ENCODE measurements at regions not wholly inside any gene's neighbourhood (a gene's known extent, or its start where the extent isn't known, plus 50 kb on each side); places are given as distances from the start of the nearest gene placed in this dataset.
"Not testable (repeated sequence)": the region's sequence is repeated elsewhere in the genome, so short reads cannot be mapped to it uniquely, and the experiment has no call there.

DNA sequence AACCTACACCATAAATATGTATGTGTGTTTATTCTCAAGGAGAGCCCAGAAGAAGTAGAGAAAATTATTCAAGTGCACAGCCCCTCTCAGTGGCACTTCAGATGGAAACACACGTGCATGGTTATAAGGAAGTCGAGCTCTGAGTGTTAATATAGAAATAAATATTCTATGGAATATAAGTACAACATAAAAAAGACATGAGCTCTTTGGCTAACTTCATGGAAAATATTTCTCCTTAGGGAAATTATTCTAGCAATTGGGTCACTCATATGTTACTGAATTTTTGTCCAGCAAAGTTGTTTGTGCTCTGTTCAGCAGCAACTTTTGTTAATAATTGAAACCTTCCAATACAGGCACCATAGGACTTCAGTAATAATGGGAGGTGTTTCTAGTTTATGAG, 939.0 kb downstream of the LRFN5 start:
- no peak for DNase-seq

DNA sequence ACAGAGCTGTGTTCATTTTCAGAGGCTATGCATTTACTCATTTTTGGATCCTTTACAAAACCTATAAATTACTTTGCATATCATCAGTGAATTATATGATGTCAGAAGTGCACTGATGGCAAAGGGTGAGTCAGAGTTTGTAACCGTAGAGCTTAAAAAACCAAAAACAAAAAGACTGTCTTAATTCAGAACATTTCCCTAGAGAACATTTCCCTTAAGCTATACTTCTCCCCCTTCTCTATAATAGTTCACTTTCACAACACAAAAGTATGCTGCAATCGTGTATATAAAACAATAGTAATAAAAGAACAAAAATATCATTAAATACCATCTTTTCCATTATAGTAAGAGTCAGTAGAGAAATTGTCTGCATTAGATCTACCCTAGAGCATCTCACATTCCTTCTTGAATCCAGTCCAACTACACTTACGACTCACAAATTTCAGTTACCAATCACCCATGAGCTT, 934.9 kb downstream of the LRFN5 start:
- no peak for DNase-seq

DNA sequence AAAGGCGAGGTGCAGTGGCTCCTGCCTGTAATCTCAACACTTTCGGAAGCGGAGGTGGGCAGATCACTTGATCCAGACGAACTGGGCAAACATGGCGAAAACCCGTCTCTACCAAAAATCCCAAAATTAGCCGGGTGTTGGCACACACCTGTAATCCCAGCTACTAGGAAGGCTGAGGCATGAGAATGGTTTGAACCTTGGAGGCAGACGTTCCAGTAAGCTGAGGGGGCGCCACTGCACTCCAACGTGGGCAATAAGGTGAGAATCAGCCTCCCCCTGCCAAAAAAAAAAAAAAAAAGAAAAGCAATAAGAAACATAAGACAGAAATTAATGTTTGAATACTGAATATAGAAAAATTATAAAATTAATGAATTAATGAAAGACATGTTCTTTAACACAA, 928.7 kb downstream of the LRFN5 start:
- DNase-seq = no peak

DNA sequence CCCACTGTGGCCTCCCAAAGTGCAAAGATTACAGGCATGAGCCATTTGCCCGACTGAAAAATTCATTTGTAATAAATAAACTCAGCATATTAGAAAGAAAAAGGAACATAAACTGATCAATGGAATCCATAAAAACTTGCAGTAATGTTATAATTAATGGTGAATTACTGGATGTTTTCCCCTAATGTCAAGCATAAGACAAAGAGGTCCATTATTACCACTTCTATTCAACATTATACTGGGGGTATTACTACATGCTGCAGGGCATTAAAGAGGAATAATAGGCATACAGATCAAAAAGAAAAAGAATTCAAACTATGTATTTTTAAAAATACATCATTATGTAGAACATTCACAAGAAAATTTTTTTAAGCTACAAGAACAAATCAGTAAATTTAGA, 926.8 kb downstream of the LRFN5 start:
- no peak for DNase-seq

- DNase-seq = no peak
Measured at GRCh38 chr14:42532194-42532593, 925.5 kb downstream of the LRFN5 start.

DNA sequence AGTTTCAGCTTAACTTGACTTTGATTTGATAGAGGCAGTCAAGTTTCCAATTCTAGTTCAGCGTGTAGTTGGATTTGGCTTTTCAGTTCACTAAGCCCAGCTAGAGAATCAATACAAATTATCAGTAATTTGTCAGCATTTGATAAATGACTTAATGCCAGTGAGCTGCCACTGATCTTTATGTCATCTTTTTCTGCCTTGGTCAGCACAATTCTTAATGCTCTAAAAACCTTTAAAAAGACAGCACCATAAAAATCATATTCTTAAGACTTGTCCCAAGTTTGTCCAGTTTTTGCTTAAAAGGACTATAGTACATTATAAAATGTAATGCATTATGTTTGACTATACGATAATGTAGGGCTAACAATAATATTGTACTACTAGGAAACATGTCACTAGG, 920.5 kb downstream of the LRFN5 start:
- DNase-seq = no peak

DNA sequence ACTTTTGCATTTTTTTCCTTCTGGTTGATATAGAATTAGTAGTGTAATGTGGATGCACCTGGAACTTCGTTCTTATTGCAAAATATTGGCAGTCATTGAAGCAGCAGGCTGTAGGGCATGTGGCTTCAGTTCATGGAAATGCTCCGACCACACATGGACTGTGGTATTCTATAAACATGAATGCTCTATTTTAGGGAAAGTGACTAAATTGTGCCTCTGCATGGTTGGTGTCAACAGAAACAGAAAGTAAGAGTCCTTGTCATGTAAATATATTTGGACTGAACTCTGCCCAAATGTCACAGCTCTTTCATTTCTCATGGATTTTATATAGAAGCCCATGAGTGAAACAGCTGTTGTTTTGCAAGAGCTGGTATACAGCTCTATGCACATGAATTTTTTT, 917.0 kb downstream of the LRFN5 start:
- DNase-seq = peak; percentile 94

DNA sequence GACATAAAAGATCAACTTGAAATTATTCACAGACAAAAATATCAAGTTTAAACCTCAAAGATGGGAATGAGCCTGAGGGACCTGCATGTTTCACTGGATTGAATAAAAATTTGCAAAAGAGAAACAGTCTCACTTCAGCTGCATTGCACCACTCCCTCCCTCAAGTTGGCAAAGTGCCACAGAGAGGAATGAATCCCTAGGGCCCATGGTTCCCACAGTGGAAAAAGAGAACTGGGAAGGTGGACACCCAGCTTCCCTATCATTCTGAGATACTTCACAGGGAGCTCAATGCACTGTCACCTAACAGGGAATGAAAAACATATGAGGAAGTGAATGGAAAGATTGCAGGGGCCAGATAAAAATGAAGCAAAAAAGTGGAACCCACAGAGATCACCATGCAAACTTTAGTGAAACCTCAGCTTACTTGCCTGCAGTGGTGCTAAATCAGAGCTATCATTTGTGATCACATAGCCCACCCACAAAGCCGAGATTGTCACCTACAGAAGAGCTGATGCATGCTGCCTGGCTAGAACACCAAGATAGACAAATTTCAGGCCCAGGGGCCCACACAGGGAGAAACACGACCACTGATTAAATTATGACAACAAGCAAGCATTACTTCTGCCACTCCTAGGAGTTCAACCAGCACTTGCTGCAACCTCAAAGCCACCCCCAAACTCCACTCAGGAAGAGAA, 911.3 kb downstream of the LRFN5 start:
- DNase-seq = no peak

DNA sequence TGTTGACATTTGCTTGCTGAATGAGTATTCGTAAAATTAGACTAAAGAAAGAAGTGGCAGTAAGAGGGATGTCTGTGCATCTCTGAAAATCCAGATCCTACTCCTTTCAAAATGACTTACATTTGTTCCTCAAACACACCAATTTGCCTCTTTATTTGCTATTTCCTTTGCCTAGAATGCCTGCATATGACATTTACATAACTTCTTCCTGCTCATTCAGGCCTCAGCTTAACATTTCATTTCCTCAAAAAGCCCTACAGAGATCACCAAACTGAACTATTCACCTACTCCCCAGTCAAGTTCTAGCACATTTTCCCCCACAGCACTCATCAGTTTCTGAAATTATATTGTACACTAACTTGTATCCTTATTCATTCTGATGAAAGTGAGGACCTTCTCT, 907.2 kb downstream of the LRFN5 start:
- DNase-seq = no peak

- no peak for DNase-seq
Measured at GRCh38 chr14:42510071-42510470, 903.4 kb downstream of the LRFN5 start.

GRCh38 chr14:42508209-42508946, 901.7 kb downstream of the LRFN5 start:
- no peak for DNase-seq

DNA sequence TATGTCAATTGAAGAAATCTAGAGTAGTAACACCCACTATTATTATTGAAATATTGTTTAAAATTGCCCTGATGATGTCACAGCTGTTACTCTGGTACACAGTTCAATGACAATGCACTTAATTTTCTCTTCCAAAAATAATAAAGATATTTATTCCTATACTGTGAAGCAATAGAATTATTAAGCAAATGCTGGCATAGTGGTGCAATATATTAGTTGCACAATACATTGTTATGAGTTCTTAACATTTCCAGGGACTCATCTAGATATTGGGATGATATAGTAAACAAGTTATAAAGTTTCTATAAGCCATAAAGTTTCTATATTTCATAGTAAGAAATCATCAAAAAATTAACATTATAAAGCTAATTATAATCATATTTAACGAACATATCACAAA, 897.8 kb downstream of the LRFN5 start:
- DNase-seq = no peak

DNA sequence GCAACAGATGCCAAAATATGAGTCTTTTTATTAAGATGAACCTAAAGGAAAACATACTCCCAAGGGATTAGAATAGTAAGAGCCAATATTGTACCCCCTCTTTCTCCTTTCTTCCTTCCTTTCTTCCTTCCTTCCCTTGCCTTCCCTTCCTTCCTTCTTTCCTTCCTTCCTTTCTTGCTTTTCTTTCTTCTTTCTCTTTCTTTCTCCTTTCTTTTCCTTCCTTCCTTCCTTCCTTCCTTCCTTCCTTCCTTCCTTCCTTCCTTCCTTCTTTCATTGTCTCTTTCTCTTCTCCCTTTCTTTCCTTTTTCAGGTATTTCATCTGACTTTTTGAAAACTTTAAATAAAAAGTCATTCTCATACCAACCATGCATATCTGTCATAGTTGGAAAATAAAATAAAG, 892.5 kb downstream of the LRFN5 start:
- no peak for DNase-seq

- DNase-seq = no peak
Measured at GRCh38 chr14:42490536-42490935, 883.9 kb downstream of the LRFN5 start.

GRCh38 chr14:42488965-42489364, 882.3 kb downstream of the LRFN5 start:
- DNase-seq = no peak

DNA sequence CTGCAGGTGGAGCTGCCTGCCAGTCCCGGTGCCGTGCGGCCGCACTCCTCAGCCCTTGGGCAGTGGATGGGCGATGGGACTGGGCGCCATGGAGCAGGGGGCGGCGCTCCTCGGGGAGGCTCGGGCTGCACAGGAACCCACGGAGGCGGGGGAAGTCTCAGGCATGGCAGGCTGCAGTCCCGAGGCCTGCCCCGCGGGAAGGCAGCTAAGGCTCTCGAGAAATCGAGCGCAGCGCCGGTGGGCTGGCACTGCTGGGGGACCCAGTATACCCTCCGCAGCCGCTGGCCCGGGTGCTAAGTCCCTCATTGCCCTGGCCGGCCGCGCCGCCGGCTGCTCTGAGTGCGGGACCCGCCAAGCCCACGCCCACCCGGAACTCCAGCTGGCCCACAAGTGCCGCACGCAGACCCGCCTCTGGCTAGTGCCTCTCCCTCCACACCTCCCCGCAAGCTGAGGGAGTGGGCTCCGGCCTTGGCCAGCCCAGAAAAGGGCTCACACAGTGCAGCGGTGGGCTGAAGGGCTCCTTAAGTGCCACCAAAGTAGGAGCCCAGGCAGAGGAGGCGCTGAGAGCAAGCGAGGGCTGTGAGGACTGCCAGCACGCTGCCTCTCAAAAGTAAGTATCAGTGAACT, 875.8 kb downstream of the LRFN5 start:
- DNase-seq = not testable (repeated sequence)

- DNase-seq = not testable (repeated sequence)
Measured at GRCh38 chr14:42481714-42482113, 875.0 kb downstream of the LRFN5 start.

GRCh38 chr14:42480255-42480654, 873.6 kb downstream of the LRFN5 start:
- no peak for DNase-seq

GRCh38 chr14:42475289-42475688, 868.6 kb downstream of the LRFN5 start:
- no peak for DNase-seq

- DNase-seq = no peak
Measured at GRCh38 chr14:42470427-42470719, 863.7 kb downstream of the LRFN5 start.

- no peak for DNase-seq
Measured at GRCh38 chr14:42469637-42470426, 863.2 kb downstream of the LRFN5 start.

DNA sequence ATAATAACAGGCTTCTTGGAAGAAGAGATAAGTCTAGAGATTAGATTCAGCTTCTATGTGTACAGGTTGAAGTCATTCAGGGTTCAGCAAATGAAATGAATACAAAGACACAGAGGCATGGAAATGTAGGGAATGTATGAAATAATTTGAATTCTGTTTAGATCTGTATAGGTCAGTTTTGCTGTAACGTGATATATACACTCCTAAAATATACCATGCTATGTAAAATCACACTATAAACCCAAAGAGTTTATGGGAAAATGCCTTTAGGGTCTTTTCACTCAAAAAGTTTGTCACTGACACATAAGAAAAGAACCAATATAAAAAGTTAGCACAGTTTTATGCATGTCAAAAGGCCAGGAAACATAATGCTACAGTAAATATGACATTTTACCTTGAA, 854.0 kb downstream of the LRFN5 start:
- no peak for DNase-seq

- DNase-seq = no peak
Measured at GRCh38 chr14:42459171-42459685, 852.6 kb downstream of the LRFN5 start.

All from NCI-H1694 (cell line).